Small intestine (tissue), 7 donors: ENCODE measurements at regions not wholly inside any gene's neighbourhood (a gene's known extent, or its start where the extent isn't known, plus 50 kb on each side); places are given as distances from the start of the nearest gene placed in this dataset.

ENCODE experiments used
- DNase-seq, 2 donors: peaks; one replicate each; pipeline versions ENCODE4 v3.0.0 to v3.0.0-alpha.2; 2013
- FAIRE-seq: peaks from 2 replicates; lab custom pipeline; 2012; peaks lifted over from hg19 to GRCh38; lab: Jason Lieb, UNC
- H3K27ac ChIP-seq, 3 donors: one replicate each; pipeline ENCODE4 v1.5.1; 2013; ENCODE audit warnings: low read length in 2 of 3, mild to moderate bottlenecking in 2 of 3, control low read depth in 1 of 3, inconsistent platforms in 1 of 3, low read depth in 1 of 3, moderate library complexity in 1 of 3
- H3K27me3 ChIP-seq, 3 donors: one replicate each; pipeline ENCODE4 v1.6.1; 2013; ENCODE audit warnings: low read length in 3 of 3, inconsistent platforms in 1 of 3; ENCODE audit not compliant: control insufficient read depth in 3 of 3, insufficient read depth in 3 of 3
- H3K36me3 ChIP-seq, 3 donors: one replicate each; pipeline ENCODE4 v1.6.1; 2013; ENCODE audit warnings: low read length in 3 of 3, inconsistent platforms in 1 of 3, low read depth in 1 of 3, mild to moderate bottlenecking in 1 of 3, moderate library complexity in 1 of 3; ENCODE audit not compliant: control insufficient read depth in 3 of 3, insufficient read depth in 2 of 3
- H3K4me1 ChIP-seq, 3 donors: one replicate each; pipeline ENCODE4 v1.6.1; 2013; ENCODE audit warnings: low read length in 2 of 3, inconsistent platforms in 1 of 3, low read depth in 1 of 3, mild to moderate bottlenecking in 1 of 3, moderate library complexity in 1 of 3; ENCODE audit not compliant: control insufficient read depth in 3 of 3, insufficient read depth in 2 of 3
- H3K4me3 ChIP-seq, 3 donors: one replicate each; pipeline ENCODE4 v1.5.1; 2013; ENCODE audit warnings: low read length in 3 of 3, control low read depth in 1 of 3, inconsistent platforms in 1 of 3, low read depth in 1 of 3, mild to moderate bottlenecking in 1 of 3, moderate library complexity in 1 of 3
- H3K9me3 ChIP-seq, 2 donors: one replicate each; pipeline ENCODE4 v1.6.1; 2013; ENCODE audit warnings: low read depth in 1 of 2, low read length in 1 of 2; ENCODE audit not compliant: control insufficient read depth in 2 of 2, insufficient read depth in 1 of 2
- WGBS, 3 donors: extraction: QIAGEN DNeasy Blood & Tissue Kit; methylation state at CpG; one replicate each; pipeline ENCODE4 v1.1.7; 2013; 5-methylcytosine and 5-hydroxymethylcytosine counted together
- donor health status: healthy with polysubstance abuse.
- donor health status: control.
- donor health status: control.
- donor health status: Bipolar disorder and iron deficiency.
- donor health status: healthy.

GRCh38 chr5:165665735-165666400, 2160.4 kb downstream of the MAT2B start:
- FAIRE-seq (no peak), DNase-seq (no peak)
- H3K27me3 ChIP-seq: no peaks in the 10 kb centered on the region
- no peak overlapping the region for H3K4me3 ChIP-seq
- H3K36me3 ChIP-seq: no peaks in the 10 kb centered on the region
- H3K27ac ChIP-seq: no peak overlapping the region
- no peaks in the 10 kb centered on the region for H3K9me3 ChIP-seq
- no peaks in the 10 kb centered on the region for H3K4me1 ChIP-seq
- WGBS, 3 donors: 33 to 69% (median 33%) methylated on average over 3 of the region's 3 CpGs

- no peaks in the 10 kb centered on the region for H3K27me3 ChIP-seq
- no peaks in the 10 kb centered on the region for H3K36me3 ChIP-seq
- FAIRE-seq (no peak), DNase-seq (no peak)
- no peaks in the 10 kb centered on the region for H3K4me1 ChIP-seq
- H3K27ac ChIP-seq: no peak overlapping the region
- H3K9me3 ChIP-seq: no peaks in the 10 kb centered on the region
- no peak overlapping the region for H3K4me3 ChIP-seq
Measured at GRCh38 chr5:165673499-165673898, 2168.1 kb downstream of the MAT2B start.

- Histone ChIP-seq H3K9me3 (no peaks in the 10 kb centered on the region), H3K27me3 (no peaks in the 10 kb centered on the region), H3K27ac (no peak overlapping the region), H3K36me3 (no peaks in the 10 kb centered on the region), H3K4me3 (no peak overlapping the region), H3K4me1 (no peaks in the 10 kb centered on the region)
- DNase-seq (no peak), FAIRE-seq (no peak)
- 85 to 100% (median 93%) methylated on average over 1 of the region's 1 CpG for WGBS, 3 donors
Measured at GRCh38 chr5:165695796-165696195, 2190.4 kb downstream of the MAT2B start.

- no peak overlapping the region for H3K4me3 ChIP-seq
- no peak for FAIRE-seq
- WGBS, 3 donors: 17 to 71% (median 63%) methylated on average over 1 of the region's 1 CpG
- H3K27me3 ChIP-seq: no peaks in the 10 kb centered on the region
- H3K9me3 ChIP-seq: peaks cover 0 to 4% of the 10 kb centered on the region in 2 donors
- H3K27ac ChIP-seq: peak overlapping the region in 1 of 3 donors; percentile 59
- DNase-seq: peak; percentile 83 to 96
- no peaks in the 10 kb centered on the region for H3K36me3 ChIP-seq
- peaks cover 0 to 5% (median 0%) of the 10 kb centered on the region in 3 donors for H3K4me1 ChIP-seq
Measured at GRCh38 chr5:165705960-165706359, 2200.5 kb downstream of the MAT2B start.

GRCh38 chr5:165712011-165712410, 2206.6 kb downstream of the MAT2B start:
- no peak overlapping the region for H3K4me3 ChIP-seq
- H3K27me3 ChIP-seq: no peaks in the 10 kb centered on the region
- H3K9me3 ChIP-seq: no peaks in the 10 kb centered on the region
- H3K27ac ChIP-seq: no peak overlapping the region
- DNase-seq (no peak), FAIRE-seq (no peak)
- no peaks in the 10 kb centered on the region for H3K4me1 ChIP-seq
- WGBS, 3 donors: 81 to 90% (median 84%) methylated on average over 3 of the region's 3 CpGs
- no peaks in the 10 kb centered on the region for H3K36me3 ChIP-seq

GRCh38 chr5:165714598-165714997, 2209.2 kb downstream of the MAT2B start:
- DNase-seq: no peak
- WGBS, 3 donors: 81 to 90% (median 88%) methylated on average over 1 of the region's 1 CpG

GRCh38 chr5:165720901-165721300, 2215.5 kb downstream of the MAT2B start:
- H3K4me1 ChIP-seq: no peaks in the 10 kb centered on the region
- no peaks in the 10 kb centered on the region for H3K36me3 ChIP-seq
- H3K4me3 ChIP-seq: no peak overlapping the region
- DNase-seq: no peak
- no peaks in the 10 kb centered on the region for H3K27me3 ChIP-seq
- peaks cover 0 to 2% of the 10 kb centered on the region in 2 donors for H3K9me3 ChIP-seq
- FAIRE-seq: no peak
- WGBS, 3 donors: 86 to 89% (median 87%) methylated on average over 3 of the region's 3 CpGs
- H3K27ac ChIP-seq: no peak overlapping the region

More at GRCh38 chr5:165714598-165714997, 2209.2 kb downstream of the MAT2B start:
- no peaks in the 10 kb centered on the region for H3K4me1 ChIP-seq
- H3K27ac ChIP-seq: no peak overlapping the region
- no peaks in the 10 kb centered on the region for H3K36me3 ChIP-seq
- no peaks in the 10 kb centered on the region for H3K27me3 ChIP-seq
- H3K9me3 ChIP-seq: no peaks in the 10 kb centered on the region
- H3K4me3 ChIP-seq: no peak overlapping the region
- no peak for FAIRE-seq

GRCh38 chr5:165722401-165722800, 2217.0 kb downstream of the MAT2B start:
- no peaks in the 10 kb centered on the region for H3K36me3 ChIP-seq
- FAIRE-seq (no peak), DNase-seq (no peak)
- WGBS, 3 donors: 89 to 93% (median 93%) methylated on average over 2 of the region's 2 CpGs
- no peak overlapping the region for H3K27ac ChIP-seq
- no peak overlapping the region for H3K4me3 ChIP-seq
- H3K4me1 ChIP-seq: no peaks in the 10 kb centered on the region
- H3K9me3 ChIP-seq: peaks cover 0 to 2% of the 10 kb centered on the region in 2 donors
- H3K27me3 ChIP-seq: no peaks in the 10 kb centered on the region

- no peaks in the 10 kb centered on the region for H3K36me3 ChIP-seq
- peaks cover 0 to 2% of the 10 kb centered on the region in 2 donors for H3K9me3 ChIP-seq
- no peak overlapping the region for H3K4me3 ChIP-seq
- H3K4me1 ChIP-seq: no peaks in the 10 kb centered on the region
- DNase-seq (no peak), FAIRE-seq (no peak)
- H3K27ac ChIP-seq: no peak overlapping the region
- 84 to 85% (median 85%) methylated on average over 5 of the region's 5 CpGs for WGBS, 3 donors
- H3K27me3 ChIP-seq: no peaks in the 10 kb centered on the region
Measured at GRCh38 chr5:165723931-165724330, 2218.5 kb downstream of the MAT2B start.
